NOMO-1 treated with DMSO at 0.1 percent for 48 hours (cell line): ENCODE measurements at regions not wholly inside any gene's neighbourhood (a gene's known extent, or its start where the extent isn't known, plus 50 kb on each side); places are given as distances from the start of the nearest gene placed in this dataset.
"Not testable (repeated sequence)": the region's sequence is repeated elsewhere in the genome, so short reads cannot be mapped to it uniquely, and the experiment has no call there.

Experiments
- DNase-seq: peaks from one replicate; lab custom pipeline; 2025; ENCODE audit not compliant: unreplicated experiment; lab: John Stamatoyannopoulos, UW

- DNase-seq: no peak
Measured at GRCh38 chr20:19110881-19111460, 101.5 kb upstream of the SLC24A3 start.

- no peak for DNase-seq
Measured at GRCh38 chr20:19112828-19113227, 99.6 kb upstream of the SLC24A3 start.

GRCh38 chr20:19113343-19113930 lies 99.0 kb upstream of the SLC24A3 start:
- DNase-seq: no peak

GRCh38 chr20:19114410-19114809 lies 98.0 kb upstream of the SLC24A3 start:
- no peak for DNase-seq

GRCh38 chr20:19115581-19115980 lies 96.9 kb upstream of the SLC24A3 start:
- DNase-seq: no peak

GRCh38 chr20:19120011-19120410 lies 92.4 kb upstream of the SLC24A3 start:
- no peak for DNase-seq

GRCh38 chr20:19120569-19120968 lies 91.9 kb upstream of the SLC24A3 start:
- no peak for DNase-seq

- DNase-seq: peak; percentile 46
Measured at GRCh38 chr20:19121463-19121862, 91.0 kb upstream of the SLC24A3 start.

GRCh38 chr20:19121916-19122315 lies 90.5 kb upstream of the SLC24A3 start:
- DNase-seq: no peak

GRCh38 chr20:19122395-19122794 lies 90.0 kb upstream of the SLC24A3 start:
- DNase-seq: no peak

- DNase-seq: no peak
Measured at GRCh38 chr20:19125508-19125907, 86.9 kb upstream of the SLC24A3 start.

- DNase-seq: no peak
Measured at GRCh38 chr20:19129306-19129705, 83.1 kb upstream of the SLC24A3 start.

- no peak for DNase-seq
Measured at GRCh38 chr20:19129976-19130612, 82.3 kb upstream of the SLC24A3 start.

- no peak for DNase-seq
Measured at GRCh38 chr20:19130613-19130984, 81.8 kb upstream of the SLC24A3 start.

- DNase-seq: no peak
Measured at GRCh38 chr20:19137641-19138040, 74.8 kb upstream of the SLC24A3 start.

GRCh38 chr20:19138758-19139157 lies 73.7 kb upstream of the SLC24A3 start:
- no peak for DNase-seq

- not testable (repeated sequence) for DNase-seq
Measured at GRCh38 chr20:19139584-19139983, 72.9 kb upstream of the SLC24A3 start.

- DNase-seq: no peak
Measured at GRCh38 chr20:19141998-19142397, 70.4 kb upstream of the SLC24A3 start.

GRCh38 chr20:19143890-19144289 lies 68.6 kb upstream of the SLC24A3 start:
- DNase-seq: no peak

- DNase-seq: peak; percentile 74
Measured at GRCh38 chr20:19161336-19161735, 51.1 kb upstream of the SLC24A3 start.
